ENCODE measurements at regions not wholly inside any gene's neighbourhood (a gene's known extent, or its start where the extent isn't known, plus 50 kb on each side); places are given as distances from the start of the nearest gene placed in this dataset.
A peak's percentile ranks its signal among the peaks of the same experiment; 100 is the strongest.

- Mint-ChIP-seq H3K4me1 (no peaks in the 10 kb centered on the region), H3K27me3 (ENCODE audit: low read depth) (no peaks in the 10 kb centered on the region), H3K9me3 (no peaks in the 10 kb centered on the region), H3K27ac (no peak overlapping the region), H3K4me3 (no peak overlapping the region), H3K36me3 (ENCODE audit: low read depth) (no peaks in the 10 kb centered on the region)
- no peak for TF ChIP-seq CTCF (IDR thresholded peaks at IDR 0.05; ENCODE audit: unreplicated experiment in 3 of 3)
Observed at GRCh38 chr12:90791445-90791844, 163.5 kb downstream of the CCER1 start.

- no peaks in the 10 kb centered on the region for H3K9me3 Mint-ChIP-seq
- H3K4me3 Mint-ChIP-seq: no peak overlapping the region
- TF ChIP-seq CTCF (IDR thresholded peaks at IDR 0.05; ENCODE audit: unreplicated experiment in 3 of 3): no peak
- no peaks in the 10 kb centered on the region for H3K36me3 Mint-ChIP-seq (ENCODE audit: low read depth)
- no peaks in the 10 kb centered on the region for H3K27me3 Mint-ChIP-seq (ENCODE audit: low read depth)
- H3K27ac Mint-ChIP-seq: no peak overlapping the region
- H3K4me1 Mint-ChIP-seq: no peaks in the 10 kb centered on the region
Observed at GRCh38 chr12:90790747-90791146, 164.2 kb downstream of the CCER1 start.

- no peaks in the 10 kb centered on the region for H3K36me3 Mint-ChIP-seq (ENCODE audit: low read depth)
- no peaks in the 10 kb centered on the region for H3K4me1 Mint-ChIP-seq
- H3K9me3 Mint-ChIP-seq: no peaks in the 10 kb centered on the region
- no peak for TF ChIP-seq CTCF (IDR thresholded peaks at IDR 0.05; ENCODE audit: unreplicated experiment in 3 of 3)
- no peak overlapping the region for H3K27ac Mint-ChIP-seq
- H3K27me3 Mint-ChIP-seq (ENCODE audit: low read depth): no peaks in the 10 kb centered on the region
- H3K4me3 Mint-ChIP-seq: no peak overlapping the region
Observed at GRCh38 chr12:90773491-90773890, 181.5 kb downstream of the CCER1 start.

- H3K27ac Mint-ChIP-seq: no peak overlapping the region
- H3K27me3 Mint-ChIP-seq (ENCODE audit: low read depth): no peaks in the 10 kb centered on the region
- H3K4me1 Mint-ChIP-seq: no peaks in the 10 kb centered on the region
- H3K4me3 Mint-ChIP-seq: no peak overlapping the region
- no peak for TF ChIP-seq CTCF (IDR thresholded peaks at IDR 0.05; ENCODE audit: unreplicated experiment in 3 of 3)
- H3K36me3 Mint-ChIP-seq (ENCODE audit: low read depth): no peaks in the 10 kb centered on the region
- H3K9me3 Mint-ChIP-seq: no peaks in the 10 kb centered on the region
Observed at GRCh38 chr12:90770861-90771260, 184.1 kb downstream of the CCER1 start.

- H3K4me3 Mint-ChIP-seq: no peak overlapping the region
- peaks cover 7% of the 10 kb centered on the region for H3K9me3 Mint-ChIP-seq
- no peaks in the 10 kb centered on the region for H3K4me1 Mint-ChIP-seq
- no peak for TF ChIP-seq CTCF (IDR thresholded peaks at IDR 0.05; ENCODE audit: unreplicated experiment in 3 of 3)
- H3K27me3 Mint-ChIP-seq (ENCODE audit: low read depth): no peaks in the 10 kb centered on the region
- H3K36me3 Mint-ChIP-seq (ENCODE audit: low read depth): no peaks in the 10 kb centered on the region
- H3K27ac Mint-ChIP-seq: no peak overlapping the region
Observed at GRCh38 chr12:90757957-90758356, 197.0 kb downstream of the CCER1 start.

- peak overlapping the region in 1 of 3 experiments; percentile 56 for H3K27ac Mint-ChIP-seq
- peaks cover 4% of the 10 kb centered on the region for H3K4me1 Mint-ChIP-seq
- H3K9me3 Mint-ChIP-seq: peaks cover 12% of the 10 kb centered on the region
- H3K36me3 Mint-ChIP-seq (ENCODE audit: low read depth): no peaks in the 10 kb centered on the region
- H3K27me3 Mint-ChIP-seq (ENCODE audit: low read depth): no peaks in the 10 kb centered on the region
- no peak overlapping the region for H3K4me3 Mint-ChIP-seq
- TF ChIP-seq CTCF (IDR thresholded peaks at IDR 0.05; ENCODE audit: unreplicated experiment in 3 of 3): no peak
Observed at GRCh38 chr12:90745211-90745610, 209.8 kb downstream of the CCER1 start.

Measured in nephron (organoid).